Mesodermal cell (in vitro differentiated cells): ENCODE measurements at regions not wholly inside any gene's neighbourhood (a gene's known extent, or its start where the extent isn't known, plus 50 kb on each side); places are given as distances from the start of the nearest gene placed in this dataset.

Experiments used
- H3K27ac ChIP-seq: 2 replicates; pipeline ENCODE4 v1.7.0; 2013; ENCODE audit warnings: mild to moderate bottlenecking, low read depth, low read length, moderate library complexity; ENCODE audit not compliant: severe bottlenecking
- H3K36me3 ChIP-seq: 2 replicates; pipeline ENCODE4 v1.7.1; 2013; ENCODE audit warnings: mild to moderate bottlenecking, low read length, moderate library complexity; ENCODE audit not compliant: control insufficient read depth, insufficient read depth
- H3K4me1 ChIP-seq: one replicate; pipeline ENCODE4 v1.7.1; 2013; ENCODE audit warnings: mild to moderate bottlenecking, low read length; ENCODE audit not compliant: insufficient read depth, control insufficient read depth, poor library complexity, severe bottlenecking
- H3K4me3 ChIP-seq: 2 replicates; pipeline ENCODE4 v1.7.0; 2013; ENCODE audit warnings: low read length, control low read depth, mild to moderate bottlenecking; ENCODE audit not compliant: insufficient read depth, poor library complexity, severe bottlenecking; ENCODE audit errors: extremely low read depth
- H3K9me3 ChIP-seq: 2 replicates; pipeline ENCODE4 v1.7.1; 2013; ENCODE audit warnings: mild to moderate bottlenecking, low read length, moderate library complexity; ENCODE audit not compliant: control insufficient read depth
- WGBS, 2 experiments: methylation state at CpG; one replicate each; pipeline ENCODE4 v1.1.5; 2013; ENCODE audit warnings: missing lambda C conversion rate in 2 of 2; ENCODE audit not compliant: insufficient coverage in 2 of 2; 5-methylcytosine and 5-hydroxymethylcytosine counted together

DNA sequence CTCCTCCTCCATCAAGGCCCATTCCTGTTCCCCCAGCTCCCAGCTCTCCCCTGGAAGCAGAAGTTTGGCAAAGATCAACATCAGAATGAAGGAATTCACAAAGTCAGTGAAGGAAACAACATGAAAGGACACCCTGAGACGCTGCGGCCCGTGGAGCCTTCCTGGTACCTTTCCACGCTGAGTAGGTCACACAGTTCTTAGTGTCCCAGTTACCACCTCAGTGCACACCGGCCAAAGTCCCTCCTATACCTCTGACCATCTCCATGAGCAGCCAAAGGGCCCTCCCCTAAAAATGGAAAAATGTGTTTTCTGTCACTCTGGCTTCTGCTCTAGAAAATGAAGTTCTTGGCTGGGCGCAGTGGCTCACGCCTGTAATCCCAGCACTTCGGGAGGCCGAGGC lies 191.6 kb upstream of the AGAP1 start:
- Histone ChIP-seq H3K4me1 (no peaks in the 10 kb centered on the region), H3K36me3 (no peaks in the 10 kb centered on the region), H3K9me3 (no peaks in the 10 kb centered on the region), H3K27ac (no peak overlapping the region), H3K4me3 (no peak overlapping the region)
- 87 to 98% methylated on average over 8 to 9 of the region's 9 CpGs for WGBS, 2 experiments

DNA sequence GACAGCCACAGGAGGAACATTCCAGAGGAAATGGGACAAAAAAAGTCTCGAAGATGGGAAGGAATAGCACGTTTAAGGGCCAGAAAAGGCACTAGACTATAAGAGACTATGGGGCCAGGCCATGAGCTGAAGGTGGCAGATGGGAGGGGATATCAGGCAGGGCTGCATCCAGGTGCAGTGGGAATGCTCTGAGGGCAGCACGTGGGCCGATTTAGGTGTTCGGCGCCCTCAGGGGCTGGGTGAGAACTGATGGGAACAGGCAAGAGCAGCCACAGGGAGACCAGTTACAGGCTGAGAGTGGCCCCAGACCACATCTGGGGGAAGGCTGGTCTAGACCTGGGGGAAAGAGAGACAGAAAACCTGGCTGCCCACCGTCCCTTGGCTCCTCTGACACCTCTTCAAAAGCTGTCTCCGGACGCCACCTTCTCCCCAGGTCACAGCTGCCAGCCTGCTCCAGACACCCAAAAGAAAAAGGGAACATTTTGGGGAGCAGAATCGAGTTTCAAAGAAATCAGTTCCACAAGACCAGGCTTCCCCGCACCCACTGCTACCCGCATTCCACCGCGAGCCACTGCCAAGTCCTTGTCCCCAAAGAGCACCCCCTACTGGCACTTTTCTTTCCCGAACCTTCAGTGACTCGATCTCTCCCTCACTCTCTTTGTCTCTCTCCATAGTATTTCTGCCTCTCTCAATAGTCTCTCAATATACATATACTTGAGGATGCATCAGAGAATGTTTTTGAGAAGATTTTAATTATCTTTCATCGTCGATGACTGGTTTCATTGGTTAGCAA lies 190.1 kb upstream of the AGAP1 start:
- Histone ChIP-seq H3K4me1 (no peaks in the 10 kb centered on the region), H3K27ac (no peak overlapping the region), H3K36me3 (no peaks in the 10 kb centered on the region), H3K9me3 (no peaks in the 10 kb centered on the region), H3K4me3 (no peak overlapping the region)
- WGBS, 2 experiments, result 84 to 86% methylated on average over 12 of the region's 18 CpGs

DNA sequence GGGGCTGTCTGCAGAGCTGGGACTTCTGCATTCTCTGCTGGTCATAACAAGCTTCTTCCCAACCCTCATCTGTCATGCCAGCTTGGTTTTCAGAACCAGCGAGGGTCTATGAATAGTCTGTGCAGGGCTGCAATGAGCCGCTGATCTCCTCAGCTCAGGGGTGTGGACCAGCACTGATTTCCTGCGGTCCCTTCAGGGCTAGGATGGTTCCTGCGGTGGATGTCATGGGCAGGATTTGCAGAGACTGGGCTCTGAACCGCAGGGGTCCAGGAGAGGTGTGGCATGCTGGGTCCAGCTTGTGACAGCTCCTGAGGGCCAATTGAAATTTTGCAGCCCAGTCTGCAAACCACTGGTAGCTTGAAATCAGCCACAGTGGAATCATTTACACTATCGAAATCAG lies 188.2 kb upstream of the AGAP1 start:
- Histone ChIP-seq H3K9me3 (peaks cover under 1% of the 10 kb centered on the region), H3K27ac (no peak overlapping the region), H3K36me3 (no peaks in the 10 kb centered on the region), H3K4me3 (no peak overlapping the region), H3K4me1 (no peaks in the 10 kb centered on the region)
- WGBS, 2 experiments, result 82 to 92% methylated on average over 4 to 5 of the region's 6 CpGs

DNA sequence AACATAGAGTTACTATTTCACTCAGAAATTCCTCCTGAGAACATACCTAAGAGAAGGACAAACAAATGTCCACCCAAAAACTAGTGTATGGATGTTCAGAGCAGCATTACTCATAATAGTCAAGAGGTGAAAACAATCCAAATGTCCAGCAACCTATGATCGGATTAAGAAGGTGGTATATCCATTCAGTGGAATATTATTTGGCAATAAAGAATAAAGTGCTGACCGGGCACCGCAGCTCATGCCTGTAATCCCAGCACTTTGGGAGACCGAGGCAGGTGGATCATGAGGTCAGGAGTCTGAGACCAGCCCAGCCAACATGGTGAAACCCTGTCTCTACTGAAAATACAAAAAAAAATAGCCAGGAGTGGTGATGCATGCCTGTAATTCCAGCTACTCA lies 182.8 kb upstream of the AGAP1 start:
- H3K4me1 ChIP-seq, result no peaks in the 10 kb centered on the region
- H3K36me3 ChIP-seq, result no peaks in the 10 kb centered on the region
- H3K4me3 ChIP-seq, result no peak overlapping the region
- 87 to 97% methylated on average over 3 to 4 of the region's 4 CpGs for WGBS, 2 experiments
- peaks cover 4% of the 10 kb centered on the region for H3K9me3 ChIP-seq
- no peak overlapping the region for H3K27ac ChIP-seq

DNA sequence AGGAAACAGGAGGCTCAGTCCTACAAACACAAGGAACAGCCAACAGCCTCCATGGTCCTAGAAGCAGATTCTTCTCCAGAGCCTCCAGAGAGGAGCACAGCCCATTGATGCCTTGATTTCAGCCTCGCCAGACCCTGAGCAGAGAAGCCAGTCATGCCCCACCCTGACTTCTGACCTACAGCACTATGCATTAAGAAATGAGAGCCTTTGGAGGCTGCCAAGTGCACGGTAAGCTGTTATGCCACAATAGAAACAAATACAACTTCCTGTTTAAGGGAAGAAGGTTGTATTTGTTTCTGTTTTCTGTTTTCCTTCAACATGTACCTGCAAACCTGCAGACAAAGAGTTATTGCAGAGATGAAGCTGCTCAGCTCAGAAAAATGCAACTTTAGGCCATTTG lies 181.3 kb upstream of the AGAP1 start:
- Histone ChIP-seq H3K27ac (no peak overlapping the region), H3K9me3 (peaks cover 4% of the 10 kb centered on the region), H3K36me3 (no peaks in the 10 kb centered on the region), H3K4me3 (no peak overlapping the region), H3K4me1 (no peaks in the 10 kb centered on the region)
- WGBS, 2 experiments, result 100% methylated on average over 1 of the region's 2 CpGs; no CpG with 5 or more reads in 1 of the 2 experiments

DNA sequence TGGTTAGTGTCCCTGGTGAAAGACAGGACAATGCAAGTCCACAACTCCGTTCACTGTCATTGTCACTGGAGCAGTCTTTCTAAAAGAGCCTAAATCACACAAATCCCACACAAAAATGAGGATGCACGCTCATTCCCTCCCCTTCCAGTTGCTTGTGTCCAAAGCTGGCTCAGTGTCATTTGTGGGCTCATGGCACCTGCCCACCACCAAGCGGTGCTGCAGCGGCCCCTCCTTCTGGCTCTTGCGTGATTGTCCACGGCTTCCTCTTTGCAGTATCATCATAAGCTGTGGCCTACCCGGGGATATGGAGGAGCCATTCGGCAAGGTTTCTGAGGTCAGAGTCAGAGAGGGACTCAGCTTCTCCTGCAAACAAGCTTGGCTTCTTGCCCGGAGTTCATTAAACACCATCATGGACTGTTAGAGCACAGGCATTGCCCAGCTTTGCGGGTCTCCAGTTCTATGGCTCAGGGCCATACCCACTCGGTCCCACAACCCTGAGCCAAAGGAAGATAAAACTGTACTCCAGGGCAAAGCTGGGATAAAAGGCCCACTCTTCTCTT lies 179.4 kb upstream of the AGAP1 start:
- 87 to 89% methylated on average over 9 to 11 of the region's 11 CpGs for WGBS, 2 experiments
- Histone ChIP-seq H3K9me3 (peaks cover 4% of the 10 kb centered on the region), H3K36me3 (no peaks in the 10 kb centered on the region), H3K4me3 (no peak overlapping the region), H3K4me1 (no peaks in the 10 kb centered on the region), H3K27ac (no peak overlapping the region)

DNA sequence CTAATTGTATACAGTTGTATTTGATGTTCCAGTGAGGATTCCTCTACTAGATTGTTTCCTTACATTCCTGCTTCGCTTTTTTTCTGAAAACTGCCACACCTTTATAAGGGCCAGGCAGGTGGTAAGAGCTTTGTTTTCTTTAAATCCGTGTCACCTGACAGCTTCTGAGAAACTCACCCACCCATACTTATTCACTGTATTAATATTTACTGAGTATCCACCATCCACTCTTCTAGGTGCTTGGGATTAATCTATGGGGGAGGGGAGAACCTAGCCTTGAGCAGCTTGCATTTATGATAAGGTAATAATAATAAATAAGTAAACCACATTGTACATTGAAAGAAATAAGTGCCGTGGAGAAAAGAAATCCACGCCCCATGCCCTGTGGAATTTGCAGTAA lies 174.7 kb upstream of the AGAP1 start:
- H3K27ac ChIP-seq, result no peak overlapping the region
- H3K9me3 ChIP-seq, result no peaks in the 10 kb centered on the region
- no peaks in the 10 kb centered on the region for H3K36me3 ChIP-seq
- no peak overlapping the region for H3K4me3 ChIP-seq
- 100% methylated on average over 1 of the region's 4 CpGs for WGBS, 2 experiments
- H3K4me1 ChIP-seq, result no peaks in the 10 kb centered on the region

DNA sequence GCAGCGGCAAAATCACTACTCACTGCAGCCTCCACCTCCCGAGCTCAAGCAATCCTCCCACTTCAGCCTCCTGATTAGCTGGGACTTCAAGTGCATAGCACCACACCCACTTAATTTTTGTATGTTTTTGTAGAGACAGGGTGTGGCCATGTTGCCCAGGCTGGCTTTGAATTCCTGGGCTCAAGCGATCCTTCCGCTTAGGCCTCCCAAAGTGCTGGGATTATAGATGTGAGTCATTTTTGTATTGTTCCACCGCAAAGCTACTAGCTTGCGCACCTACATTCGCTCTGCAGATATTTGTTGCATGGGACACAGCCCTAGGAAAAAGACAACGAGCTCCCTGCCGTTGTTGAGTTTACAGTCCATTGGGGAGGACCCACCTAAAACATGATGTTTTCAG lies 173.5 kb upstream of the AGAP1 start:
- no peaks in the 10 kb centered on the region for H3K9me3 ChIP-seq
- WGBS, 2 experiments, result 95 to 97% methylated on average over 6 to 7 of the region's 9 CpGs
- H3K4me3 ChIP-seq, result no peak overlapping the region
- peaks cover 8% of the 10 kb centered on the region for H3K4me1 ChIP-seq
- no peaks in the 10 kb centered on the region for H3K36me3 ChIP-seq
- no peak overlapping the region for H3K27ac ChIP-seq

DNA sequence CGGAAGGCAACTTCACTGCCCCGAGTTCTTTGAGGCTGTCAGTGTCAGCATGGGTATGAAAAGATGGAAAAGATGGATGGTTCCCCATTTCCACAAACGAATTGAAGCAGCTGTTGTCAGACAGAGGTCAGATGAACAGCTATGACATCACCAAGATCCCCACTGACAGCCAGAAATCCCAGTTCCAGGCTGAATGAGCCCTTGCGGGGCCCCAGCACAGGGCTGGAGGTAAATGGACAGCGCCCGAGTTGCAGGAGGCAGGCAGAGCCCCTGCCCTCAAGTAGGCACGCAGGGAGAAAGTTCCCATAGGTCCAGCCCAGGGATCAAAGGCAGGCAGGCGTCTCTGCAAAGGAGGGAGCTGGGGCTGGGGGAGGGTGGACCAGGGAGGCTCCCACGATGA lies 169.5 kb upstream of the AGAP1 start:
- no peaks in the 10 kb centered on the region for H3K9me3 ChIP-seq
- no peak overlapping the region for H3K4me3 ChIP-seq
- no peaks in the 10 kb centered on the region for H3K36me3 ChIP-seq
- no peak overlapping the region for H3K27ac ChIP-seq
- WGBS, 2 experiments, result 28 to 54% methylated on average over 4 to 5 of the region's 9 CpGs
- H3K4me1 ChIP-seq, result peaks cover 17% of the 10 kb centered on the region

DNA sequence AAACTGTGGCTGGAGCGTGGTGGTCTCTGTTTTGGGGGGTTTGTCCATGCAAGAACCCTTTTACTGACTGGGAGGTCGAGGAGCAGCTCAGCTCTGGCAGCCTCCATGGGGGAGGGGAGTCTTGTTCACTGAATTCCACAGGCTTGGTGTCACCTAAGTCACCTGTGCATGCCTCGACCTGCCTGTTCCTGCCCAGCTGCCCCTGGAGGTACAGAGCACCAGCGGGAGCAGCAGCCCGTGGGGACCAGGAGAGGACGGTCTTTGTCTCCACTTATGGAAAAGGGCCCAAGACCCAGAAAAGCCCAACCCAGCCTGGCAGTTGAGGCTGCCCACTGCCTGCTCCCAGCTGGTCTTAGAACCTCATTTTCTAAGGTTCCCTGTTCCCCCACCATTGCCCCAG lies 168.7 kb upstream of the AGAP1 start:
- Histone ChIP-seq H3K27ac (no peak overlapping the region), H3K4me3 (no peak overlapping the region), H3K4me1 (peaks cover 17% of the 10 kb centered on the region), H3K9me3 (no peaks in the 10 kb centered on the region), H3K36me3 (no peaks in the 10 kb centered on the region)
- WGBS, 2 experiments, result 66 to 70% methylated on average over 5 of the region's 6 CpGs

DNA sequence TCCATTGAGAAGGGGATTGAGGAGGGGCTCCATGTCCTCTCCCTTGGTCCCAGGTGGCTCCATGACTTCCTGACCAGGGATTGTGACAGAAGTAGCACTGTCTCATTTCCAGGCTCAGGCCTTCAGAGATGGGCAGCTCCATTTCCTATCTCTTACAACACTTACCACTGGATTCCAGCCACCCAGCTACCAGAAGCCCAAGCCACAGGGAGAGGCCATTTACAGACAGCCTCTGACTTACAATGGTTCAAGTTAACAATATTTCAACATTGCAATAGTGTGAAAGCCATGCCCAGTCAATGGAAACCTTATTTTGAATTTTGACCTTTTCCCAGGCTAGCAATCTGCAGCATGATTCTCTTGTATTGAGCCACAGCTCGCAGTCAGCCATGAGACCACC lies 164.9 kb upstream of the AGAP1 start:
- Histone ChIP-seq H3K27ac (no peak overlapping the region), H3K9me3 (peaks cover 7% of the 10 kb centered on the region), H3K36me3 (no peaks in the 10 kb centered on the region), H3K4me1 (peaks cover 17% of the 10 kb centered on the region), H3K4me3 (no peak overlapping the region)
- 91 to 100% methylated on average over 1 of the region's 1 CpG for WGBS, 2 experiments
